ENCODE measurements at regions not wholly inside any gene's neighbourhood (a gene's known extent, or its start where the extent isn't known, plus 50 kb on each side); places are given as distances from the start of the nearest gene placed in this dataset.

DNA sequence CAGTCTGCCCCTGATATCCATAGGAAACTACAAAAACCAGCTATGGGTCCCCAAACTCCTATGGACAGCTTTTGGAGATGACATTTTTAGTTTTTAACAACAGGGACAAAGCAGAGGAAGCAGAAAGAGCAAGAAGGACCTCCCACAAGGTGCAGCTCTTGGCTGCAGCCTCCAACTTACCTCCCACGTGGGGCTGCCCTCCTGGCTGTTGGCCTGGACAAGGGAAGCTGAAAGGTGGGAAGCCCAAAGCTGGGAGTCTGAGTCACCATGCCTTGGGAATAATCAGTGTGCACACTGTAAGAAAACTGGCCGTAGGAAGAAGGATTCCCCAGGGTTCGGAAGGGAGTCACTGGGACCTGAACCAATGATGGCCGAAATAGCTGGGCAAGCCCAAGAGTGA lies 51.8 kb upstream of the PAX1 start:
- no peak for DNase-seq

GRCh38 chr20:21643417-21643816 lies 62.0 kb upstream of the PAX1 start:
- DNase-seq = no peak

DNA sequence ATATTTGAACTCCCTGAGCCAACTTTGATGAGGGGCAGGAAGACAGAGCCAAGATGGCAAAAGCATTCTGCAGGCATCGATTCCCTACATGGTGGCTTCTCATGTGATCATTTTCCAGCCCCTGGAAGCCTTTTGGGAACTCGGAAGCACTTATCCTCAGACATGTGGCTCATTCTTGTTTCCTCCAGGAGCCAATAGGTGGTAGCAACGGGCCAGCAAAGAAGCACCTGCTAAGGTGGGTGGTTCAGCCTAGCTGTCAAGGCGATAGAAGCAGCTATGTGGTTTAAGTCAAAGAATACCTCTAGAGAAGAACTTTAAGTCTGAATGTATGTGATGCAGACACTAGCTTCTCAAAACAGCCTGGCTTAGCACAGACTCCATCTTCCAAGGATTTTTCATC lies 64.9 kb upstream of the PAX1 start:
- DNase-seq = peak; percentile 7

GRCh38 chr20:21633829-21634228 lies 71.6 kb upstream of the PAX1 start:
- DNase-seq = no peak

- no peak for DNase-seq
These were observed 72.8 kb upstream of the PAX1 start for GRCh38 chr20:21632735-21633053.

GRCh38 chr20:21632031-21632734 lies 73.3 kb upstream of the PAX1 start:
- no peak for DNase-seq

GRCh38 chr20:21628800-21629199 lies 76.7 kb upstream of the PAX1 start:
- DNase-seq = no peak

DNA sequence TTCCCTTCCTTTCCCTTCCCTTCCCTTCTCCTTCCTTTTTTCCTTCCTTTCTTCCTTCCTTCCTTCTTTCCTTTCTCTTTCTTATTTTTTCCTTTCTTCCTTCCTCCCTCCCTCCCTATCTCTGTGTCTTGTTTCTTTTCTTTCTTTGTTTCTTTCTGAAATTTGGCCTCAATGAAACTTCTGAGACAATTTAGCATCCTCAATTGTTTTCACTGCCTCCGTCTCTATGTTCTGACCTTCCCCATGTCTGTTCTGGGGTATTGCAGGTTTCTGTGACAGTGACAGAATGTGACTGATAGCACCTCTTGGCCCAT lies 81.7 kb upstream of the PAX1 start:
- DNase-seq = no peak

GRCh38 chr20:21623074-21623780 lies 82.2 kb upstream of the PAX1 start:
- no peak for DNase-seq

DNA sequence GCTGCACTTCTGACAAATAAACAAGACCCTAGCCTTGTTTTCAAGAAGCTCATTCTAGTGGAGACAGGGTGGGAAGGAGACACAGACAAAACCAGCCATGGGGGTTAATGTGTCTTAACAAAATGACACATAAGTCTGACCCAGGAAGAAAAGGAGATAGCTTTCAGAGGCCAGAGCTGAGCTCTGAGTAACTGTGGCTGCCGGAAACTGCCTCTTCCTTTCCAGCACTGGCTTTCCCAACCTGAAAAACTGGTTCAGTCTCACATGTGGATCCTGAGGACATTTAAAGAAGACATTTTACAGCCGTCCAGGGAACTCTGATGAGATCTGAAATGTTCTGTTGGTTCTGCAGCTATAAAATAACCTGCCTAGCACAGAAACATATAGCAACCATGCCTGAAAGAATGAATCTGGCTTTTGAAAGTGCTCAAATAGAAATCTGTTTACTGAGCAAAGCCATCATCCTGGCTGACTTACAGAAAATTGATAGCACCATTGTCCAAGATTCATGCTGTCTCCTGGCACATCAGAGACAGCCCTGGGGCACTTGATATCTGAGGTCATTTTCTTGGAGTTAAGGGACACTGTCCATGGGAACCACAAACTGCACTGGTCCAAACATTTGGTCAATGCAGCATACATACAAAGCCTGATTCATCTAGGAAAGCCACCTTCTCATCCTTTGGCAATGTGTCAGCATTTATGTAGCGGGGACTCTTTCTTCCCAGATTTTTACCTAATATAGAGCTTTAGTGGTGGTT lies 83.2 kb upstream of the PAX1 start:
- no peak for DNase-seq

- DNase-seq = no peak
These were observed 86.6 kb upstream of the PAX1 start for GRCh38 chr20:21618759-21619416.

DNA sequence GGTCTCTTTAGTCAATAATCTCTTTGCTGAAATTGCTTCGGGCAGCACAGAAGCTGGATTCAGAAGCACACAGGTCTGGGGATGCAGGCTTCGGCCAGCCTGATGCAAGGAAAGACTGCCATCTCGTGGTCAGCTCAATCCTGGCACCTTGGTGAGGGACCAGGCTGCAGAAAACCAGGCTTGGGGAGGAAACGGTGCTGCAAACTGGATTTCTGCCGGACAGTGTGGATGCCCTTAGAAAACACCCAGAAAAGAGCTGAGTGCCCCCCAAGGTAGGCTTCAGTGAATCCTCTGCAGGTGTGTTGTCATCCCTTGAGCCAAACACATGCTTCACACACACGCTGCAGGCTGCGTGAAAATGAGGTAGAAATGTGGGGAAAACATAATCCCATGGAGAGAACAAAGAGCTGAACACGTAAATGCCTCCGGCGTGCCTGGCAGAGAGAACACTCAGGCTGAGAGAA lies 89.8 kb upstream of the PAX1 start:
- DNase-seq = peak; percentile 56

- DNase-seq = no peak
These were observed 90.5 kb upstream of the PAX1 start for GRCh38 chr20:21614980-21615379.

- DNase-seq = no peak
These were observed 92.0 kb upstream of the PAX1 start for GRCh38 chr20:21613512-21613911.

DNA sequence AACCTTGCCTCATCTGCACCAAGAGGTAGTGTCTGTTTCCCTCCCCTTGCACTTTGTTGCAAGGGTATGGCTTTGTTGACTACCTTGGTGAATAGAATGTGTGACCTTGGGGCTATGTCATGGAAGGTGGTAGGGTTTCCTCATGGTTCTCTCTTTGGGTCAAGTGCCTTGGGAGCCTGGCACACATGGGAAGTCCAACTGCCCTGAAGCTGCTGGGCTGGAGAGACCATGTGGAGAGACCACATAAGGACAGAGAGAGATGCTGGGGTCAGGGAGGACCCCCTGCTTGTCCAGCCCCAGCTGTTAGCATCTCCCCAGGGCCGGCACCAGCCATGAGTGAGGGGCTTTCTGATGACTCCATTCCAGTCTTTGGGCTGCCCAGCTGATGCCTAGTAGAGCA lies 95.5 kb upstream of the PAX1 start:
- DNase-seq = no peak

DNA sequence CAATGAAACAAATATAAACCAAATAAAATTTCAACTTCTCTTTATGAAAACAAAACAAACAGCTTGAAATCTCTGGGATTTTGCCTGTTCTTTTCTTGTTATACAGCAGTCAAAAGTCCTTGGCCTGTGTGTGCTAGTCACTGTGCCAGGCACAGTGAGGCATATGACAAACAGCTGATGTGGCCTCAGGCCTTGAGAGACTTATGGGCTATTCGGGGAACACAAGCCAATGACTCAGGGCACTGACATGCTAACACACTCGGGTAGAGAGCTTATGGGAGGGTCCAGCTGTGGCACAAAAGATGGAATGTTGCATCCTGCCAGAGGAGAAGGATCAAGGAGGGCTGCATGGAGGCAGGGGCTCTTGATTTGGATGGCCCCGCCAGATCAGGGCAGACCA lies 95.4 kb upstream of the NKX2-2 start:
- no peak for DNase-seq

DNA sequence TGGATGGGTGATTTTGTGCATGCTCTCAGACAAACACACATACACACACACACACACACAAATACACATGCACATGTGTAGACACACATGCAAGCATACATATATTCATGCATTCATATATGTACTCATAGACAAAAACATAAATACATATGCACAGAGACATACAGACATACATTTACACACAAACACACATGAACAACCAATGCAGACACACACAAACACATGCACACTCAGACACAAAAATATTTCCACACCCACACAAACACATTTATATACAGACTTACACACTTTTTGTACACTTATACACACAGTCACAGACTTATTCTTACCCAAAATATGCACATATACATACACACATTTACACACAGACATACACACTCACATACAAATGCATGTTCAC lies 94.9 kb upstream of the NKX2-2 start:
- no peak for DNase-seq

DNA sequence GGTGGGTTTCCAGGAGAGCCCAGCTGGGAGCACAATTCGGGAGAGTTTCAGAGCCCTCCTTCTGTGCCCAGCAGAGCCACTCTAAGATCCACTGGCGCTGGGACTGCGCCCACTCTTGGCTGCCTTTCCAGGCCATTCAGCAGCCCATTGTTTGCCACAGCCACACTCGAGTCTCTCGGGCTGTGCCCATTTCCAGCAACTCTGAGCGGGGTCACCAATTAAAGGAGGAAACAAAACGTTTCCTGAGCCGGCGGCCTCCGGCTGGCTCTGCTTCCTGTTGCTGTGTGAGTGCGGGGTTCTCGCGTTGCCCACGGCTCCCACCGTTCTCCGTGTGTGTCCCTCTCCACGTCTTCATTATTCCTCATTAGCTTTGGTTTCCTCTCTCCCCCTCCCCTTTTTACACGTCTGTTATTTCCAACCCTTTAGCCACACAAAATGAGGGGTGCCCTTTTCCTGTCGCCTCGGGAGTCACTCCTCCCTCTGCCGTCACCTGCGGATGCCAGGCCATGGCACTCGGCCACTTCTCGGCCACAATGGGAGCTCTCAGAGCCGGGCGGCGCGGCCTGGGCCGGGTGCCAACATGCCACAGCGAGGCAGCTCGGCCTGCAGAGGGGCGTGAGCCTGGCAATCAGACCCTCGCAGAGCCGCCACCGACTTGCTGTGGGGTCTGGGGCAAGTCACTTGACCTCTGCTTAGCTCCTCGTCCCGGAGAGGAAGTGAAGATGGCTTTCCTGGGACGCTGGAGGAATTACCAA lies 94.3 kb upstream of the NKX2-2 start:
- DNase-seq = no peak

GRCh38 chr20:21601799-21602198 lies 87.9 kb upstream of the NKX2-2 start:
- no peak for DNase-seq

DNA sequence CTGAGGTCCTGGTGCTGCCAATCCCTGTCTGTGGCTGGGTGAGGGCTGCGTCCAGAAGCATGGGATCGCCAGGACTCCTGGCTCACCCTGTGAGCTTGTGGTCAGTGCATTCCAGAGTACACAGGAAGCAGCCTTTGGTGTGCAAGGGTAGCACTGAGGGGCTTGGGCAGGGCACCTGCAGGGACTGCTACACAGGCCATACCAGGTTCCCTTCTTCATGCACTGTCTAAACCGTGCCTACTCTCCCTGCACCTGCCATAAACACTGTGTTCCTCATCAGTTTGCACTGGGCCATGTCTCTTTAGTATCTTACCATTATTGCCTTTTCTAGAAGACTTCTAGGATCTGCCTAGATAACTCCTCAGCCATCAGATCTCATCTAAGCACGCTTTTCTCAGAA lies 72.8 kb upstream of the NKX2-2 start:
- DNase-seq = no peak

GRCh38 chr20:21583486-21584168 lies 69.8 kb upstream of the NKX2-2 start:
- DNase-seq = no peak

GRCh38 chr20:21577551-21577950 lies 63.7 kb upstream of the NKX2-2 start:
- DNase-seq = no peak
